Thyroid gland (tissue), 4 donors: ENCODE measurements at regions not wholly inside any gene's neighbourhood (a gene's known extent, or its start where the extent isn't known, plus 50 kb on each side); places are given as distances from the start of the nearest gene placed in this dataset.

ENCODE experiments used
- POLR2A ChIP-seq, 2 donors: fragments of 450-650 bp; IDR thresholded peaks; one replicate each; pipeline ENCODE4 v1.6.1; 2017; ENCODE audit warnings: antibody characterized with exemption in 2 of 2, mild to moderate bottlenecking in 2 of 2, moderate library complexity in 1 of 2
- TF ChIP-seq, protein P1 (sequence below), 6 experiments: fragments of 200-600 bp in 3 of 6; fragments of 450-650 bp in 3 of 6; sonication (generic) in 3 of 6; IDR thresholded peaks; one replicate each; pipeline ENCODE4 v1.5.1; 2016 to 2019; ENCODE audit warnings: antibody characterized with exemption in 6 of 6, mild to moderate bottlenecking in 2 of 6, inconsistent platforms in 1 of 6, moderate library complexity in 1 of 6

DNA sequence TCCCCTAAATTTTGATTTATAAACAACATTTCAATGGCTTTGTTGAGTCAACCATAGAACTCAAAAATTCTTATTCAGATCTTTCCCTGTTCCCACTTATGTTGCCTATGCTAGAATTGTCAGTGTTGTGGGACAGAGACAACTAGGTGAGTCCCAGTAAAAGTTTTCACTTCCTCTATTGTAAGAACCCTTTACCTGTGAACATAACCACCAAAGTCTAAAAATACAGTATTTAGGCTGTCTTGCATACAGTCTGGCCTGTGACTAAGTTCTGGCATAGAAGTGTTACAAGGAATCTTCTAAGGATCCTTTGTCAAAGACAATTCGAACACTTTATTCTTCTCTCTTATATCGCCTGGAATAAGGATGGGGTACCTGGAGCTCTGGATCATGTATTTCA, 1047.9 kb upstream of the NCAM2 start:
- TF ChIP-seq, protein P1, sequence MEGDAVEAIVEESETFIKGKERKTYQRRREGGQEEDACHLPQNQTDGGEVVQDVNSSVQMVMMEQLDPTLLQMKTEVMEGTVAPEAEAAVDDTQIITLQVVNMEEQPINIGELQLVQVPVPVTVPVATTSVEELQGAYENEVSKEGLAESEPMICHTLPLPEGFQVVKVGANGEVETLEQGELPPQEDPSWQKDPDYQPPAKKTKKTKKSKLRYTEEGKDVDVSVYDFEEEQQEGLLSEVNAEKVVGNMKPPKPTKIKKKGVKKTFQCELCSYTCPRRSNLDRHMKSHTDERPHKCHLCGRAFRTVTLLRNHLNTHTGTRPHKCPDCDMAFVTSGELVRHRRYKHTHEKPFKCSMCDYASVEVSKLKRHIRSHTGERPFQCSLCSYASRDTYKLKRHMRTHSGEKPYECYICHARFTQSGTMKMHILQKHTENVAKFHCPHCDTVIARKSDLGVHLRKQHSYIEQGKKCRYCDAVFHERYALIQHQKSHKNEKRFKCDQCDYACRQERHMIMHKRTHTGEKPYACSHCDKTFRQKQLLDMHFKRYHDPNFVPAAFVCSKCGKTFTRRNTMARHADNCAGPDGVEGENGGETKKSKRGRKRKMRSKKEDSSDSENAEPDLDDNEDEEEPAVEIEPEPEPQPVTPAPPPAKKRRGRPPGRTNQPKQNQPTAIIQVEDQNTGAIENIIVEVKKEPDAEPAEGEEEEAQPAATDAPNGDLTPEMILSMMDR (IDR thresholded peaks at IDR 0.05), result no peak
- TF ChIP-seq POLR2A (IDR thresholded peaks at IDR 0.05), result no peak
